K562 (cell line): ENCODE measurements at regions not wholly inside any gene's neighbourhood (a gene's known extent, or its start where the extent isn't known, plus 50 kb on each side); places are given as distances from the start of the nearest gene placed in this dataset.

Experiments
- ATAC-seq: fragments of 200-7000 bp; cut with Tn5 transposase; 3 replicates; pipeline ENCODE4 v1.9.1; 2020; ENCODE audit warnings: moderate library complexity
- BruUV-seq: library from RNA; stranded (reverse); fragments of 400-500 nt; replicated peaks from 2 replicates; lab custom pipeline; 2021; lab: Mats Ljungman, UMichigan
- CTCF ChIA-PET: fragments of 300-600 bp; formaldehyde crosslinking; extraction: SDS; loops from one replicate; lab custom pipeline; 2021; ENCODE audit warnings: low intra/inter-chr PET ratio; lab: Yijun Ruan, JAX
- POLR2A ChIA-PET: fragments of 300-600, 350-650 bp; sonication (Branson Sonifier 250); formaldehyde crosslinking; extraction: SDS; loops from one replicate; lab custom pipeline; 2021; ENCODE audit warnings: antibody characterized with exemption, inconsistent platforms; lab: Yijun Ruan, JAX
- DNase-seq, 4 experiments: peaks; one replicate each; pipeline versions ENCODE4 v3.0.0 to v3.0.0-alpha.2; 2011 to 2018; ENCODE audit warnings: low spot score in 3 of 4, mixed read lengths in 3 of 4; ENCODE audit errors: extremely low read depth in 1 of 4
- FAIRE-seq: peaks from 2 replicates; lab custom pipeline; 2011; peaks lifted over from hg19 to GRCh38; lab: Jason Lieb, UNC
- H2AFZ ChIP-seq: 2 replicates; pipeline ENCODE4 v1.6.0; 2011; ENCODE audit warnings: low read depth, low read length, control low read depth, inconsistent platforms
- H3K27ac ChIP-seq: fragments of 200-600 bp; 3 replicates; pipeline ENCODE4 v1.8.0; 2011; ENCODE audit warnings: low read depth, mild to moderate bottlenecking, control low read depth, inconsistent platforms, low read length, moderate library complexity, mixed read lengths; ENCODE audit errors: extremely low read depth
- H3K27me3 ChIP-seq, 2 experiments: fragments of 300-600 bp in 1 of 2; 2 replicates in 1 of 2; 3 replicates in 1 of 2; pipeline versions ENCODE4 v1.6.0 to v1.8.0; 2011; ENCODE audit warnings: inconsistent platforms in 2 of 2, low read length in 2 of 2, mild to moderate bottlenecking in 1 of 2, mixed read lengths in 1 of 2, moderate library complexity in 1 of 2; ENCODE audit not compliant: control insufficient read depth in 2 of 2, insufficient read depth in 2 of 2
- H3K36me3 ChIP-seq: fragments of 300-600 bp; 3 replicates; pipeline ENCODE4 v1.8.0; 2011; ENCODE audit warnings: mild to moderate bottlenecking, low read length, inconsistent platforms; ENCODE audit not compliant: control insufficient read depth, insufficient read depth
- H3K4me1 ChIP-seq, 2 experiments: fragments of 200-600 bp in 1 of 2; replicated peaks in 1 of 2; 2 replicates in 1 of 2; 3 replicates in 1 of 2; pipeline versions ENCODE4 v1.5.1 to v1.8.0; 2011; ENCODE audit warnings: inconsistent platforms in 2 of 2, low read length in 2 of 2, mild to moderate bottlenecking in 1 of 2, mixed read lengths in 1 of 2, moderate library complexity in 1 of 2; ENCODE audit not compliant: control insufficient read depth in 2 of 2, insufficient read depth in 2 of 2
- H3K4me2 ChIP-seq: 2 replicates; pipeline ENCODE4 v1.6.1; 2011; ENCODE audit warnings: low read length, control low read depth, inconsistent platforms, mixed read lengths; ENCODE audit not compliant: insufficient read depth
- H3K4me3 ChIP-seq: fragments of 200-600 bp; sonication (generic), shearing (Covaris generic); 2 replicates; pipeline ENCODE4 v1.5.1; 2016; ENCODE audit warnings: control low read depth, inconsistent platforms
- H3K79me2 ChIP-seq: fragments of 200-600 bp; 3 replicates; pipeline ENCODE4 v1.8.0; 2011; ENCODE audit warnings: low read length, inconsistent platforms; ENCODE audit not compliant: control insufficient read depth, insufficient read depth
- H3K9ac ChIP-seq, 2 experiments: 2 replicates each; pipeline versions ENCODE4 v1.6.0 to v1.6.1; 2011; ENCODE audit warnings: low read depth in 2 of 2, low read length in 2 of 2, control low read depth in 1 of 2, inconsistent platforms in 1 of 2, mild to moderate bottlenecking in 1 of 2, mixed read lengths in 1 of 2; ENCODE audit not compliant: insufficient read depth in 1 of 2
- H3K9me1 ChIP-seq: one replicate; pipeline ENCODE4 v1.6.0; 2011; ENCODE audit warnings: inconsistent platforms, mild to moderate bottlenecking, low read length, moderate library complexity; ENCODE audit not compliant: control insufficient read depth, insufficient read depth
- H3K9me3 ChIP-seq: replicated peaks from 2 replicates; pipeline ENCODE4 v1.5.1; 2011; ENCODE audit warnings: low read depth, low read length, inconsistent platforms; ENCODE audit not compliant: control insufficient read depth, insufficient read depth
- H4K20me1 ChIP-seq: replicated peaks from 2 replicates; pipeline ENCODE4 v1.6.1; 2011; ENCODE audit warnings: low read length, inconsistent platforms, mixed read lengths; ENCODE audit not compliant: control insufficient read depth, insufficient read depth
- CC2D1A ChIP-seq: fragments of 450-650 bp; IDR thresholded peaks from 2 replicates; pipeline ENCODE4 v1.6.1; 2017; ENCODE audit warnings: mild to moderate bottlenecking
- HEY1 ChIP-seq: fragments of 250-450 bp; sonication (Bioruptor Pico); IDR thresholded peaks from 2 replicates; pipeline ENCODE4 v1.5.0; 2020; ENCODE audit warnings: mild to moderate bottlenecking, moderate library complexity, borderline replicate concordance
- KAT2B ChIP-seq: IDR thresholded peaks from one replicate; pipeline ENCODE4 v1.6.1; 2012; ENCODE audit warnings: low read depth, mild to moderate bottlenecking, control low read depth, inconsistent platforms, low read length, moderate library complexity
- MAFF ChIP-seq: IDR thresholded peaks from 2 replicates; pipeline ENCODE4 v1.6.1; 2012; ENCODE audit warnings: low read length, improper control_type of control experiment
- NR2F6 ChIP-seq: fragments of 450-650 bp; formaldehyde crosslinking; IDR thresholded peaks from 2 replicates; pipeline ENCODE4 v1.4.0; 2020; ENCODE audit warnings: mild to moderate bottlenecking
- POLR2A ChIP-seq: fragments of 450-650 bp; conservative IDR thresholded peaks from 2 replicates; pipeline ENCODE4 v1.6.1; 2016
- RAD21 ChIP-seq, 2 experiments: fragments of 250-450 bp in 1 of 2; fragments of 450-650 bp in 1 of 2; sonication (Bioruptor Pico) in 1 of 2; formaldehyde crosslinking in 1 of 2; IDR thresholded peaks in 1 of 2; conservative IDR thresholded peaks in 1 of 2; 2 replicates each; pipeline versions ENCODE4 v1.4.0 to v1.8.0; 2020 to 2022; ENCODE audit warnings: mild to moderate bottlenecking in 2 of 2, moderate library complexity in 1 of 2
- RBM22 ChIP-seq: fragments of 200-400 bp; formaldehyde crosslinking; IDR thresholded peaks from 2 replicates; pipeline ENCODE4 v1.6.1; 2018; ENCODE audit warnings: low read length, low read depth; ENCODE audit not compliant: poor library complexity, severe bottlenecking
- RNF2 ChIP-seq: sonication (generic); IDR thresholded peaks from 2 replicates; pipeline ENCODE4 v1.6.1; 2016
- SOX6 ChIP-seq: fragments of 450-650 bp; IDR thresholded peaks from 2 replicates; pipeline ENCODE4 v1.6.1; 2014; ENCODE audit warnings: mild to moderate bottlenecking
- TGIF2 ChIP-seq: sonication (generic); formaldehyde crosslinking; IDR thresholded peaks from 2 replicates; pipeline ENCODE4 v1.8.1; 2022; ENCODE audit warnings: mild to moderate bottlenecking, missing genetic modification reagents, moderate library complexity
- ZC3H11A ChIP-seq: IDR thresholded peaks from 2 replicates; pipeline ENCODE4 v1.6.1; 2012; ENCODE audit warnings: low read depth, low read length, improper control_type of control experiment
- ZNF707 ChIP-seq: fragments of 250-450 bp; sonication (Bioruptor Pico); conservative IDR thresholded peaks from 2 replicates; pipeline ENCODE4 v1.8.0; 2022; ENCODE audit warnings: inconsistent platforms, mild to moderate bottlenecking, moderate library complexity
- WGBS: fragments of 100-300 bp; shearing (Covaris generic); methylation state at CpG from one replicate; pipeline ENCODE4 v1.1.6; 2016; ENCODE audit warnings: low coverage, mixed read lengths; ENCODE audit not compliant: insufficient coverage; ENCODE audit errors: missing lambda C conversion rate; 5-methylcytosine and 5-hydroxymethylcytosine counted together
- in situ Hi-C: fragments of 300-500 bp; cut with MboI; formaldehyde crosslinking; loops from 4 replicates; pipeline ENCODE4 v1.15.0; 2018; ENCODE audit warnings: inconsistent platforms, mixed read lengths
- intact Hi-C: fragments of 100-400 bp; cut with micrococcal nuclease; formaldehyde crosslinking; loops from 2 replicates; pipeline ENCODE4 v1.14.2; 2022
- TF ChIP-seq, protein P1 (sequence below), 3 experiments: IDR thresholded peaks in 2 of 3; conservative IDR thresholded peaks in 1 of 3; 2 replicates each; pipeline ENCODE4 v1.5.1; 2011 to 2012; ENCODE audit warnings: low read length in 3 of 3, mild to moderate bottlenecking in 3 of 3, control low read depth in 2 of 3, improper control_type of control experiment in 1 of 3, inconsistent platforms in 1 of 3, low read depth in 1 of 3, mixed read lengths in 1 of 3, moderate library complexity in 1 of 3; ENCODE audit not compliant: insufficient read depth in 2 of 3
- TF ChIP-seq, protein P2 (sequence below): IDR thresholded peaks from 2 replicates; pipeline ENCODE4 v1.6.1; 2014; ENCODE audit warnings: antibody characterized with exemption

DNA sequence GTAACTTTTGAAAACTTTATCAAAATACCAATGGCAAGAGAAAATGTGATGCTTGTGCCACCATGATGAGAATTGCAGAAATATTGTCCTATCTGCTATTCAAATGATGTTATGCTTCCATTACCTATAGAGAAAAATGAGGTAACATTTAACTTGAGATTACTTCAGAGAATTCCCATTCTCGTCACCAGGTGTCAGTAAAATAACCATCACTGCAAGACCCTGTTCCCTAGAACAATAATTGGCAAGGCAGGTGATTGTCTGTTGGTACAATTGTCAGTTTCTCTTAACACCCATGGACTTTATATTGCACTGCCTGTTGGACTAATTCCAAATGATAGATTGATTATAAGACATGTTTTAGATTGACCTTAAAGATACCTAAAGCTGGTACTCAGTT lies 179.9 kb downstream of the GABRG1 start:
- TF ChIP-seq, protein P1, sequence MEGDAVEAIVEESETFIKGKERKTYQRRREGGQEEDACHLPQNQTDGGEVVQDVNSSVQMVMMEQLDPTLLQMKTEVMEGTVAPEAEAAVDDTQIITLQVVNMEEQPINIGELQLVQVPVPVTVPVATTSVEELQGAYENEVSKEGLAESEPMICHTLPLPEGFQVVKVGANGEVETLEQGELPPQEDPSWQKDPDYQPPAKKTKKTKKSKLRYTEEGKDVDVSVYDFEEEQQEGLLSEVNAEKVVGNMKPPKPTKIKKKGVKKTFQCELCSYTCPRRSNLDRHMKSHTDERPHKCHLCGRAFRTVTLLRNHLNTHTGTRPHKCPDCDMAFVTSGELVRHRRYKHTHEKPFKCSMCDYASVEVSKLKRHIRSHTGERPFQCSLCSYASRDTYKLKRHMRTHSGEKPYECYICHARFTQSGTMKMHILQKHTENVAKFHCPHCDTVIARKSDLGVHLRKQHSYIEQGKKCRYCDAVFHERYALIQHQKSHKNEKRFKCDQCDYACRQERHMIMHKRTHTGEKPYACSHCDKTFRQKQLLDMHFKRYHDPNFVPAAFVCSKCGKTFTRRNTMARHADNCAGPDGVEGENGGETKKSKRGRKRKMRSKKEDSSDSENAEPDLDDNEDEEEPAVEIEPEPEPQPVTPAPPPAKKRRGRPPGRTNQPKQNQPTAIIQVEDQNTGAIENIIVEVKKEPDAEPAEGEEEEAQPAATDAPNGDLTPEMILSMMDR (IDR thresholded peaks at IDR 0.05 in 2 of 3, conservative IDR thresholded peaks at IDR 0.05 in 1 of 3; ENCODE audit: insufficient read depth in 2 of 3, low read depth in 1 of 3, low read length in 3 of 3), result 0 out of 6 replicates have a peak, but pooled peaks of 1 of the 3 experiments have one; percentile 23
- no peak for TF ChIP-seq MAFF
- peak; percentile 28 to 57; a peak in 3 of 4 replicates for TF ChIP-seq RAD21 (CRISPR knock-in tag; conservative IDR thresholded peaks at IDR 0.05 in 1 of 2, IDR thresholded peaks at IDR 0.05 in 1 of 2)
- Histone ChIP-seq H3K4me3 (no peak overlapping the region), H3K4me2 (no peak overlapping the region), H2AFZ (no peak overlapping the region), H3K9me3 (no peaks in the 10 kb centered on the region; the same call in 1 of the 2 replicates), H3K4me1 (no peaks in the 10 kb centered on the region), H3K27me3 (no peaks in the 10 kb centered on the region), H3K79me2 (no peaks in the 10 kb centered on the region), H3K36me3 (no peaks in the 10 kb centered on the region), H3K9ac (no peak overlapping the region), H3K9me1 (no peaks in the 10 kb centered on the region), H3K27ac (no peak overlapping the region), H4K20me1 (no peaks in the 10 kb centered on the region)
- BruUV-seq, result no TSS peak
- POLR2A ChIA-PET, result no interaction called here
- CTCF ChIA-PET, result interaction anchor here (0.6 kb wide), 2 partner anchors 188 to 1441 kb away, joined by 3 read pairs; no protein-coding TSS in a partner anchor
- intact Hi-C loops (loop anchor here (2.0 kb wide), 1 partner anchor 327 kb away; no protein-coding TSS in a partner anchor), in situ Hi-C loops (no loop called here)
- no peak for FAIRE-seq
- 6% methylated on average over 1 of the region's 1 CpG for WGBS
- no peak for ATAC-seq
- peak in 1 of 4 experiments; percentile 10 for DNase-seq

DNA sequence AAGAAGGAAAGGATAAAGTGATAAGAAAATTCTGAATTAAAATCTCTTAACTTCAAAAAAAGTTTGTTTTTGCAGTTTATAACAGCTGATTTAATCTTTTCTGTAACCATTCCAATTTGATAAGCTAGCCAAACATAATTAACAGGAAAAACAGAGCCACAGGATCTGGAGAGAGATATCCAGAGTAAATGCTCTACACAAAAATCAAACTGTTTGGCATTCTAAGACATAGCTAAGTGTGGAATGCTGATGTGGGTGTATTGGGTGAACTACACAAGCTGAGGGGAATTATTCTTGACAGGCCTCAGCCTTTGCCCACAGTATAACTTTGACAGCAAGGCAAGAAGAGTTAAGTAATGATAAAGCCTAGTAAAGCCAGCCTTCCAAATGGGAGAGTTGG lies 184.8 kb downstream of the GABRG1 start:
- H3K27ac ChIP-seq, result no peak overlapping the region
- no peak for DNase-seq
- ChIA-PET POLR2A (no interaction called here), CTCF (no interaction called here)
- intact Hi-C loops, result no loop called here
- no TSS peak for BruUV-seq
- H3K4me3 ChIP-seq, result no peak overlapping the region
- no peaks in the 10 kb centered on the region for H3K79me2 ChIP-seq
- H3K4me1 ChIP-seq, result no peaks in the 10 kb centered on the region
- in situ Hi-C loops, result no loop called here
- FAIRE-seq, result no peak
- no peak overlapping the region for H3K9ac ChIP-seq
- no peaks in the 10 kb centered on the region for H3K36me3 ChIP-seq
- no peak overlapping the region for H2AFZ ChIP-seq
- no peaks in the 10 kb centered on the region for H4K20me1 ChIP-seq
- ATAC-seq, result no peak
- no peaks in the 10 kb centered on the region for H3K9me1 ChIP-seq
- no peaks in the 10 kb centered on the region for H3K9me3 ChIP-seq
- H3K4me2 ChIP-seq, result no peak overlapping the region
- no peaks in the 10 kb centered on the region for H3K27me3 ChIP-seq
- no peak for TF ChIP-seq MAFF
- TF ChIP-seq TGIF2 (CRISPR knock-in tag), result no peak
- no peak for TF ChIP-seq RBM22
- TF ChIP-seq NR2F6 (CRISPR knock-in tag), result no peak
- no peak for TF ChIP-seq KAT2B
- no peak for TF ChIP-seq RNF2
- TF ChIP-seq SOX6, result no peak
- TF ChIP-seq ZNF707 (CRISPR knock-in tag), result no peak
- TF ChIP-seq HEY1 (CRISPR knock-in tag), result no peak
- TF ChIP-seq POLR2A, result no peak
- TF ChIP-seq, protein P2, sequence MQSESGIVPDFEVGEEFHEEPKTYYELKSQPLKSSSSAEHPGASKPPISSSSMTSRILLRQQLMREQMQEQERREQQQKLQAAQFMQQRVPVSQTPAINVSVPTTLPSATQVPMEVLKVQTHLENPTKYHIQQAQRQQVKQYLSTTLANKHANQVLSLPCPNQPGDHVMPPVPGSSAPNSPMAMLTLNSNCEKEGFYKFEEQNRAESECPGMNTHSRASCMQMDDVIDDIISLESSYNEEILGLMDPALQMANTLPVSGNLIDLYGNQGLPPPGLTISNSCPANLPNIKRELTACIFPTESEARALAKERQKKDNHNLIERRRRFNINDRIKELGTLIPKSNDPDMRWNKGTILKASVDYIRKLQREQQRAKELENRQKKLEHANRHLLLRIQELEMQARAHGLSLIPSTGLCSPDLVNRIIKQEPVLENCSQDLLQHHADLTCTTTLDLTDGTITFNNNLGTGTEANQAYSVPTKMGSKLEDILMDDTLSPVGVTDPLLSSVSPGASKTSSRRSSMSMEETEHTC, result no peak
- TF ChIP-seq CC2D1A, result no peak
- no peak for TF ChIP-seq ZC3H11A
